ENCODE measurements at regions not wholly inside any gene's neighbourhood (a gene's known extent, or its start where the extent isn't known, plus 50 kb on each side); places are given as distances from the start of the nearest gene placed in this dataset.

DNA sequence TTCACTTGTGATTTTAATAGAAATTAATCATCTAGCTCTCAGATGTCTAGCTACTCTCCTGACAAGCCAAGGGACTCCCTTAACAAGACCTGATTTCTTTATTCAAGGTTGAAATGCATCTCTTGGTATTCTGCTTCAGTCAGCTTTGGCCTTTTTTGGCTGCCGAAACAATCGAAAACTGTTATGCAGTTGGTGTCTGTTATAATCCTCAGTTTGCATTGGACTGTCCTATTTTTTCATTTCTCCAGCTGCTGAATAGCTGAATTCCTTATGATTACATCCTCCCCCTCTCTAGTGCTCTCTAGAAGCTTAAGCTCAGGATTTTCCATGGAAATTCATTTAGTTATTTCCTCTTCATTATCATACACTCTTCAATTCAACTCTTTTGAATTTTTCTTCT, 177.2 kb downstream of the TRIML1 start:
- no peak overlapping the region for H3K4me3 ChIP-seq (ENCODE audit: control insufficient read depth, low read depth, low read length)
- DNase-seq (ENCODE audit: low read depth): no peak
- TF ChIP-seq, protein P1, sequence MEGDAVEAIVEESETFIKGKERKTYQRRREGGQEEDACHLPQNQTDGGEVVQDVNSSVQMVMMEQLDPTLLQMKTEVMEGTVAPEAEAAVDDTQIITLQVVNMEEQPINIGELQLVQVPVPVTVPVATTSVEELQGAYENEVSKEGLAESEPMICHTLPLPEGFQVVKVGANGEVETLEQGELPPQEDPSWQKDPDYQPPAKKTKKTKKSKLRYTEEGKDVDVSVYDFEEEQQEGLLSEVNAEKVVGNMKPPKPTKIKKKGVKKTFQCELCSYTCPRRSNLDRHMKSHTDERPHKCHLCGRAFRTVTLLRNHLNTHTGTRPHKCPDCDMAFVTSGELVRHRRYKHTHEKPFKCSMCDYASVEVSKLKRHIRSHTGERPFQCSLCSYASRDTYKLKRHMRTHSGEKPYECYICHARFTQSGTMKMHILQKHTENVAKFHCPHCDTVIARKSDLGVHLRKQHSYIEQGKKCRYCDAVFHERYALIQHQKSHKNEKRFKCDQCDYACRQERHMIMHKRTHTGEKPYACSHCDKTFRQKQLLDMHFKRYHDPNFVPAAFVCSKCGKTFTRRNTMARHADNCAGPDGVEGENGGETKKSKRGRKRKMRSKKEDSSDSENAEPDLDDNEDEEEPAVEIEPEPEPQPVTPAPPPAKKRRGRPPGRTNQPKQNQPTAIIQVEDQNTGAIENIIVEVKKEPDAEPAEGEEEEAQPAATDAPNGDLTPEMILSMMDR (conservative IDR thresholded peaks at IDR 0.05; ENCODE audit: control insufficient read depth, insufficient read depth, low read depth, low read length): no peak

DNA sequence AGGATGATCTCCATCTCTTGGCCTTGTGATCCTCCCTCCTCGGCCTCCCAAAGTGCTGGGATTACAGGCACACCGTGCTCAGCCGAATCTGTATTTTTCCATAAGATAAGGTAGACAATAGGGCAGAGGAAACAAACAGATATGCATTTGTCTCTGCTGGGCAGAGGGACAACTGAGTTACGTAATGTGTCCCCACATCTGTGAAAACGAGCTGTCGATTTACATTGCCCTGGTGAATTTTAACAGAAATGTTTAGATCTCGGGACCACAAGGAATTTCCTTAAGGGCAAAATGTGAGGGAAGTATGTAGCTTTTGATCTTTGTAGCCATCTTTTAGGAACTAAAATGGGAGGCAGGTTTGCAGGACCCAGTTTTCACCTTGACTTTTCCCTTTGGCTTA, 189.7 kb downstream of the TRIML1 start:
- TF ChIP-seq, protein P1 (conservative IDR thresholded peaks at IDR 0.05; ENCODE audit: control insufficient read depth, insufficient read depth, low read depth, low read length): no peak
- no peak for DNase-seq (ENCODE audit: low read depth)
- no peak overlapping the region for H3K4me3 ChIP-seq (ENCODE audit: control insufficient read depth, low read depth, low read length)

DNA sequence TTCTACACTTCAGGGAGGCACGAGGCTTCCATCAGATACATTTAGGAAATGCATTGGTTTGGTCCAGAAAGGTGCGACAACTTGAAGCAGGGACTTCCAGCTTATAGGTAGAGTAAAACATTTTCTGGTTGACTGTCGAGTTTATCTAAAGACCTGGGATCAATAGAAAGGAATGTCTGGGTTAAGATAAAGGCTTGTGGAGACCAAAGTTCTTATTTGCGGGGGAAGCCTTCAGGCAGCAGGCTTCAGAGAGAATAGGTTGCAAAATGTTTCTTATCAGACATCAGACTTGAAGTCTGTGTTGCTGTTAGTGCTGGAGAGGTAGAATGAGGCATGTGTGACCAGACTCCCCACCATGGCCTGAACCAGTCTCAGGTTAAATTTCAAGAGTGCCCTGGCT, 190.3 kb downstream of the TRIML1 start:
- H3K4me3 ChIP-seq (ENCODE audit: control insufficient read depth, low read depth, low read length): no peak overlapping the region
- TF ChIP-seq, protein P1 (conservative IDR thresholded peaks at IDR 0.05; ENCODE audit: control insufficient read depth, insufficient read depth, low read depth, low read length): no peak
- no peak for DNase-seq (ENCODE audit: low read depth)

DNA sequence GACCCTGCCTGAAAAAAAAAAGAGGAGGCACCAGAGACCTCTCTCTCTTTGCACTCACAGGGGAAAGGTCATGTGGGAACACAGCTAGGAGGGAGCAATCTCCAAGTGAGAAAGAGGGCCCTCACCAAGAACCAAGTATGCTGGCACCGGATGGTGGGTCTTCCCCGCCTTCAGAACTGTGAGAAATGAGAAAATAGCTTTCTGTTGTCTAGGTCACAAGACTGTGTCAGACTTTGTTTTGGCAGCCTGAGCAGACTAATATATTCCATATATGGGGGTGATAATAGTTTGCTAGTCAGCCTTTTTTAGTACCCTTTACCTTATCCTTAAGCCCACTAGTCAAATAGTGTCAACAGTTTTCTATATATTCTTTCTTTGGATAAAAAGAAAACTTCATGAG, 193.0 kb downstream of the TRIML1 start:
- DNase-seq (ENCODE audit: low read depth): peak; percentile 6
- TF ChIP-seq, protein P1 (conservative IDR thresholded peaks at IDR 0.05; ENCODE audit: control insufficient read depth, insufficient read depth, low read depth, low read length): no peak
- no peak overlapping the region for H3K4me3 ChIP-seq (ENCODE audit: control insufficient read depth, low read depth, low read length)

DNA sequence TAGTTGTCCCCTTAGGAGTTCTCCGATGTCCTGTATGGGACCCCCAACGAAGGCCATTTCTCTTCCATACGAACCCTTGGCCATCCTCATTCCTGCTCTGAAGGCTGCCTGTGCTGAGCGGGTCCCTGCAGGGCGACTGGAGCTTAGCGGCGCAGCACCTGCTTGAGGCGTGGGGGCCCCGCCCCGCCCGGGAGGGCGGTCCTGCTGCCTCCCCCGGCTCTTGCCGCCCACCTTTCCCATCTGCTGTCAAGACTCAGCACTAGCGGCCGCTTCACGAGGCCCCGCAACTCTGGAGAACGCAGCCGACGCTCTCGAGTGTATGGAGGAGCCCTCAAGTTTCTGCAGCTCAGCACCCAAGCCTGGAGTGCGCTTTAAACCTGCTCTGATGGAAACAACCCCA, 197.7 kb downstream of the TRIML1 start:
- H3K4me3 ChIP-seq (ENCODE audit: control insufficient read depth, low read depth, low read length): no peak overlapping the region
- TF ChIP-seq, protein P1 (conservative IDR thresholded peaks at IDR 0.05; ENCODE audit: control insufficient read depth, insufficient read depth, low read depth, low read length): no peak
- no peak for DNase-seq (ENCODE audit: low read depth)

DNA sequence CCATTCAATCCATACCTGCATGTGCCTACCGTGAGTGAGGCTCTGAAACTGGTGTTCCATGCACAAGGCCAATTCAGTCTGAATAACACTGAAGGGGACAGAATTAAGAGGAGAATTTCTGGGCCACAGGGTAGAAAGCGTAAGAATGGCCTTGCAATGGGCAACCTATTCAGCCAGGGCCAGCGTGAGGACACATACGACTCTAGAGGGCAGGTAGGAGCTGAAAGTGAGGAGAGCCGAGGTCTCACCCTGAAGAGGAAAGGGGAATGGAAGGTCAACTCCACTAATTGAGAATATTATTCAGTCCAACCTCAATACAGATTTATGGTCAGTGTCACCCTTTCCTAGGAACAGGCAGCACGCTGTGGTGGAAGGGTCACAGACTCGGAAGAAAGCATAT, 202.2 kb downstream of the TRIML1 start:
- DNase-seq (ENCODE audit: low read depth): no peak
- TF ChIP-seq, protein P1 (conservative IDR thresholded peaks at IDR 0.05; ENCODE audit: control insufficient read depth, insufficient read depth, low read depth, low read length): no peak
- no peak overlapping the region for H3K4me3 ChIP-seq (ENCODE audit: control insufficient read depth, low read depth, low read length)

DNA sequence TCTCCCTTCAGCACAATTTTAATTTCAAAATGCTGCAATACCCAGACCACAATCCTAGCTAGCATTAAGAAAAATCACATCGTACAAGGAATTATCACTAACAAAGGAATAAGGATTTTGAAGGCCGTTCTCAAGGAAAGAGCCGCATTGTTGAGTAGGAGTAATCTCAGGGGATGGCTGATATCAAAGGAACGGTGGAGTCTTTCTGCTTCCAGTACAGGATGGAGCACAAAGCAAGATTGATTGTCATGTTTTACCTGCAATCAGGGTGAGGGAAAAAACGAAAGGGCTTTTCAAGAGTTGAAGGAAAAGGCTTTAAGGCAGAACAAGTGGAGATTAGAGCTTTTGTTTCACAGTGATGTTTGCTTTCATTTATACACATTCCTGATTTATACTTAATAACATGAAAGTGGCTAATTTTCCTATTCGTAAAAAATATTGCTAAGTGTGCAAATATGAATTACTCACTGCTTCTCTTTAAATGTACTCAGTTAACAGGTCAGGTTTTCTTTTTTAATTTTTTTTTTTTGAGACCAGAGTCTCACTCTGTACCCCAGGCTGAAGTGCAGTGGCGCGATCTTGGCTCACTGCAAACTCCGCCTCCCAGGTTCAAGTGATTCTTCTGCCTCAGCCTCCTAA, 207.0 kb downstream of the TRIML1 start:
- DNase-seq (ENCODE audit: low read depth): no peak
- TF ChIP-seq, protein P1 (conservative IDR thresholded peaks at IDR 0.05; ENCODE audit: control insufficient read depth, insufficient read depth, low read depth, low read length): no peak
- H3K4me3 ChIP-seq (ENCODE audit: control insufficient read depth, low read depth, low read length): no peak overlapping the region
